GM18909 (cell line): ENCODE measurements at regions not wholly inside any gene's neighbourhood (a gene's known extent, or its start where the extent isn't known, plus 50 kb on each side); places are given as distances from the start of the nearest gene placed in this dataset.

Experiments
- ATAC-seq: cut with Tn5 transposase; IDR thresholded peaks from one replicate; pipeline ENCODE4 v1.9.1; 2021; ENCODE audit warnings: mild to moderate bottlenecking; ENCODE audit not compliant: unreplicated experiment, poor library complexity

GRCh38 chr3:107943786-107944523, 146.9 kb downstream of the CD47 start:
- no peak for ATAC-seq

GRCh38 chr3:107942951-107943749, 147.7 kb downstream of the CD47 start:
- ATAC-seq = no peak

- ATAC-seq = peak; percentile 76
Measured at GRCh38 chr3:107942244-107942643, 148.6 kb downstream of the CD47 start.

- ATAC-seq = no peak
Measured at GRCh38 chr3:107939691-107940442, 151.0 kb downstream of the CD47 start.

- no peak for ATAC-seq
Measured at GRCh38 chr3:107938143-107938542, 152.7 kb downstream of the CD47 start.

GRCh38 chr3:107934808-107935207, 156.0 kb downstream of the CD47 start:
- ATAC-seq = no peak

GRCh38 chr3:107933450-107933849, 157.4 kb downstream of the CD47 start:
- no peak for ATAC-seq

GRCh38 chr3:107931326-107931725, 159.5 kb downstream of the CD47 start:
- ATAC-seq = no peak

GRCh38 chr3:107929088-107929487, 161.7 kb downstream of the CD47 start:
- ATAC-seq = no peak

GRCh38 chr3:107928084-107928445, 162.8 kb downstream of the CD47 start:
- ATAC-seq = peak; percentile 39

GRCh38 chr3:107927361-107928083, 163.3 kb downstream of the CD47 start:
- peak; percentile 95 for ATAC-seq

- ATAC-seq = no peak
Measured at GRCh38 chr3:107925851-107926250, 165.0 kb downstream of the CD47 start.

- ATAC-seq = no peak
Measured at GRCh38 chr3:107921038-107921437, 169.8 kb downstream of the CD47 start.

- no peak for ATAC-seq
Measured at GRCh38 chr3:107920538-107920937, 170.3 kb downstream of the CD47 start.

GRCh38 chr3:107919239-107919638, 171.6 kb downstream of the CD47 start:
- ATAC-seq = no peak

- no peak for ATAC-seq
Measured at GRCh38 chr3:107916171-107916570, 174.7 kb downstream of the CD47 start.

GRCh38 chr3:107915706-107916105, 175.1 kb downstream of the CD47 start:
- no peak for ATAC-seq

GRCh38 chr3:107913701-107914100, 177.1 kb downstream of the CD47 start:
- no peak for ATAC-seq

GRCh38 chr3:107911337-107912000, 179.4 kb downstream of the CD47 start:
- no peak for ATAC-seq

GRCh38 chr3:107910713-107911259, 180.0 kb downstream of the CD47 start:
- ATAC-seq = peak; percentile 97
